ENCODE measurements at regions not wholly inside any gene's neighbourhood (a gene's known extent, or its start where the extent isn't known, plus 50 kb on each side); places are given as distances from the start of the nearest gene placed in this dataset.

GRCh38 chr6:1104988-1105670, 206.8 kb upstream of the FOXQ1 start:
- TF ChIP-seq, protein P1, sequence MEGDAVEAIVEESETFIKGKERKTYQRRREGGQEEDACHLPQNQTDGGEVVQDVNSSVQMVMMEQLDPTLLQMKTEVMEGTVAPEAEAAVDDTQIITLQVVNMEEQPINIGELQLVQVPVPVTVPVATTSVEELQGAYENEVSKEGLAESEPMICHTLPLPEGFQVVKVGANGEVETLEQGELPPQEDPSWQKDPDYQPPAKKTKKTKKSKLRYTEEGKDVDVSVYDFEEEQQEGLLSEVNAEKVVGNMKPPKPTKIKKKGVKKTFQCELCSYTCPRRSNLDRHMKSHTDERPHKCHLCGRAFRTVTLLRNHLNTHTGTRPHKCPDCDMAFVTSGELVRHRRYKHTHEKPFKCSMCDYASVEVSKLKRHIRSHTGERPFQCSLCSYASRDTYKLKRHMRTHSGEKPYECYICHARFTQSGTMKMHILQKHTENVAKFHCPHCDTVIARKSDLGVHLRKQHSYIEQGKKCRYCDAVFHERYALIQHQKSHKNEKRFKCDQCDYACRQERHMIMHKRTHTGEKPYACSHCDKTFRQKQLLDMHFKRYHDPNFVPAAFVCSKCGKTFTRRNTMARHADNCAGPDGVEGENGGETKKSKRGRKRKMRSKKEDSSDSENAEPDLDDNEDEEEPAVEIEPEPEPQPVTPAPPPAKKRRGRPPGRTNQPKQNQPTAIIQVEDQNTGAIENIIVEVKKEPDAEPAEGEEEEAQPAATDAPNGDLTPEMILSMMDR (IDR thresholded peaks at IDR 0.05; ENCODE audit: poor library complexity), result no peak
- TF ChIP-seq EZH2phosphoT487 (IDR thresholded peaks at IDR 0.05; ENCODE audit: low read depth, severe bottlenecking, unreplicated experiment), result no peak

Measured in hepatocyte (in vitro differentiated cells).